Transverse colon (tissue), 4 donors: ENCODE measurements at regions not wholly inside any gene's neighbourhood (a gene's known extent, or its start where the extent isn't known, plus 50 kb on each side); places are given as distances from the start of the nearest gene placed in this dataset.

Experiments used
- DNase-seq: peaks from one replicate; pipeline ENCODE4 v3.0.0-alpha.2; 2019
- H3K27ac ChIP-seq, 4 donors: fragments of 200-600 bp; sonication (generic); 2 replicates each; pipeline ENCODE4 v1.5.1; 2016 to 2018; ENCODE audit warnings: inconsistent platforms in 4 of 4
- H3K27me3 ChIP-seq: fragments of 200-600 bp; sonication (generic); 2 replicates; pipeline ENCODE4 v1.5.1; 2017; ENCODE audit warnings: inconsistent platforms
- H3K36me3 ChIP-seq, 4 donors: fragments of 200-600 bp; sonication (generic); 2 replicates each; pipeline ENCODE4 v1.5.1; 2017 to 2019; ENCODE audit warnings: inconsistent platforms in 4 of 4
- H3K4me1 ChIP-seq, 4 donors: fragments of 200-600 bp; sonication (generic); 2 replicates each; pipeline ENCODE4 v1.5.1; 2017 to 2020; ENCODE audit warnings: inconsistent platforms in 4 of 4
- H3K4me3 ChIP-seq, 4 donors: fragments of 200-600 bp; sonication (generic); 1 replicate in 1 of 4; 2 replicates in 3 of 4; pipeline versions ENCODE4 v1.5.1 to v1.6.1; 2017 to 2019; ENCODE audit warnings: inconsistent platforms in 4 of 4
- H3K9me3 ChIP-seq, 2 donors: fragments of 200-600 bp; sonication (generic); 2 replicates each; pipeline ENCODE4 v1.5.1; 2017 to 2019; ENCODE audit warnings: inconsistent platforms in 2 of 2
- CTCF ChIP-seq, 5 experiments: fragments of 200-600 bp in 3 of 5; fragments of 450-650 bp in 2 of 5; sonication (generic) in 3 of 5; IDR thresholded peaks; 1 replicate in 2 of 5; 2 replicates in 3 of 5; pipeline ENCODE4 v1.5.1; 2016 to 2017; ENCODE audit warnings: antibody characterized with exemption in 5 of 5, inconsistent platforms in 3 of 5, mild to moderate bottlenecking in 2 of 5, moderate library complexity in 1 of 5
- EP300 ChIP-seq: sonication (generic); formaldehyde crosslinking; IDR thresholded peaks from one replicate; pipeline ENCODE4 v1.6.1; 2017; ENCODE audit warnings: antibody characterized with exemption, low read depth
- POLR2A ChIP-seq: fragments of 450-650 bp; IDR thresholded peaks from one replicate; pipeline ENCODE4 v1.6.1; 2016; ENCODE audit warnings: antibody characterized with exemption, mild to moderate bottlenecking, moderate library complexity
- POLR2AphosphoS5 ChIP-seq, 3 donors: sonication (generic); formaldehyde crosslinking; IDR thresholded peaks; one replicate each; pipeline ENCODE4 v1.6.1; 2016; ENCODE audit warnings: antibody characterized with exemption in 3 of 3
- WGBS, 2 donors: methylation state at CpG; one replicate each; pipeline ENCODE4 v1.1.5; 2018; ENCODE audit warnings: low coverage in 1 of 2; 5-methylcytosine and 5-hydroxymethylcytosine counted together
- in situ Hi-C, 4 donors: fragments of 200-750 bp; cut with MboI; loops; one replicate each; pipeline versions ENCODE4 v1.15.0 to v1.15.1; 2017; ENCODE audit warnings: low sequenced_read_pairs in 3 of 4, low pct_ligation_motif_present in 1 of 4, low pct_unique_long_range_greater_than_20kb in 1 of 4
- intact Hi-C: fragments of 100-400 bp; cut with DNase I; formaldehyde crosslinking; loops from one replicate; pipeline ENCODE4 v1.15.1; 2023; ENCODE audit warnings: low total_unique reads

GRCh38 chr3:74107451-74107850 lies 482.7 kb upstream of the PDZRN3 start:
- intact Hi-C loops (no loop called here), in situ Hi-C loops (no loop called here)
- DNase-seq: no peak
- WGBS, 2 donors: 84 to 92% methylated on average over 2 of the region's 2 CpGs
- Histone ChIP-seq H3K27me3 (no peaks in the 10 kb centered on the region), H3K4me3 (no peak overlapping the region), H3K27ac (no peak overlapping the region), H3K9me3 (no peaks in the 10 kb centered on the region), H3K36me3 (no peaks in the 10 kb centered on the region), H3K4me1 (no peaks in the 10 kb centered on the region)
- TF ChIP-seq POLR2AphosphoS5 (IDR thresholded peaks at IDR 0.05): no peak
- no peak for TF ChIP-seq POLR2A
- no peak for TF ChIP-seq CTCF (IDR thresholded peaks at IDR 0.05)
- TF ChIP-seq EP300: no peak

DNA sequence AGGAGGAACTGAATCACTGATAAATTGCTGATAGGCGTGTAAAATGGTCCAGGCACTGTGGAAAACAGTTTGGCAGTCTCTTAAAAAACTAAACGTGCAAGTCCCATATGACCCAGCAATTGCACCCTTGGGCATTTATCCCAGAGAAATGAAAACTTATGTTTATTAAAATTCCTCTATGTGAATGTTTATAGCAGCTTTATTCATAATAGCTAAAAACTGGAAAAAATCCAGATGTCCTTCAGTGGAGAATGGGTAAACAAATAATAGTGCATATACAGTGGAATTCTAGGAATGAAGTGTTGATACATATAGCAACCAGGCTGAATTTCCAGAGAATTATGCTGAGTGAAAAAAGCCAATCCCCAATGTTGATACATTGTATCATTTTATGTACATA lies 482.2 kb upstream of the PDZRN3 start:
- no peaks in the 10 kb centered on the region for H3K4me1 ChIP-seq
- H3K9me3 ChIP-seq: no peaks in the 10 kb centered on the region
- H3K27ac ChIP-seq: no peak overlapping the region
- TF ChIP-seq EP300 (no peak), POLR2A (no peak), POLR2AphosphoS5 (IDR thresholded peaks at IDR 0.05) (no peak)
- DNase-seq: no peak
- in situ Hi-C loops: no loop called here
- intact Hi-C loops: no loop called here
- H3K4me3 ChIP-seq: no peak overlapping the region
- WGBS, 2 donors: 34 to 35% methylated on average over 2 of the region's 2 CpGs
- H3K36me3 ChIP-seq: no peaks in the 10 kb centered on the region
- H3K27me3 ChIP-seq: no peaks in the 10 kb centered on the region

DNA sequence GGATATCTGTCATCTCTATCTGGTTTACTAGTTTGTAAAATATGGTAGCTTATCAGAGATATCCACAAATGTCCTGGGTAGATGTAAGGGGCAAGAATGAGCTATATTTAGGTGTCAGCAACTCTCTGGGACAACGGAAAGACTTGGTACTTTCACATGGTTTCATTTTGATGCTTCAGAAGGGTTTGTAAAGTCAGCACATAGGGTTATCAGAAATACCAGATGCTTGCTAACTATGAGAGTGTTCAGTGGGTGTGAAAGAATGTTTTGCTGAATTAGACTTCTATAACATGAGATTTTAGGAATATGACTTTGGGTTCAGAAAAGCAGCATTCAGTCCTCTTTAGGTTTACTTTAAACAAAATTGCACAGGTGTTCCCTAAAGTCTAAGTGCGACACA lies 466.5 kb upstream of the PDZRN3 start:
- Histone ChIP-seq H3K27ac (no peak overlapping the region), H3K36me3 (no peaks in the 10 kb centered on the region), H3K9me3 (no peaks in the 10 kb centered on the region), H3K4me3 (no peak overlapping the region), H3K4me1 (no peaks in the 10 kb centered on the region), H3K27me3 (no peaks in the 10 kb centered on the region)
- no peak for DNase-seq
- TF ChIP-seq EP300: no peak
- no peak for TF ChIP-seq CTCF (IDR thresholded peaks at IDR 0.05)
- no peak for TF ChIP-seq POLR2A
- TF ChIP-seq POLR2AphosphoS5 (IDR thresholded peaks at IDR 0.05): no peak
- 50 to 72% methylated on average over 1 to 2 of the region's 2 CpGs for WGBS, 2 donors
- in situ Hi-C loops: no loop called here
- intact Hi-C loops: no loop called here

DNA sequence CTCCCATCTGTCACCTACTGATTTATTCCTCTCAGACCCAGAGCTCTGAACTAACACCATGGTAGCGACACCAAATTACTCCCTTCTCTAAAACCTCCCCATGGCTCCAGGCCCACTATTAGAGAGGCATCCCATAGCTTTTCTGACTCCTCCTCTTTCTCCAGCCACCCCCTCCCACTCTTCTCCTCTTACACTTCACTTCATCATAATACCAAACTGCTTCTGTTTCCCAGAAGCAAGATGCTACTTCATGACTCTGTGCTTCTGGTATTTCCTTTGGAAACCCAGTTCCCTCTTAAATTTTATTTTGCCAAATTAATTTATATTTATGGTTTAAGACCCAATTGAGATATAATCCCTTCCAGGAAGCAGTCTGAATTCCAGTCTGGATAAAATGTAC lies 465.1 kb upstream of the PDZRN3 start:
- in situ Hi-C loops: no loop called here
- WGBS, 2 donors: 67 to 68% methylated on average over 1 of the region's 1 CpG
- Histone ChIP-seq H3K4me1 (no peaks in the 10 kb centered on the region), H3K36me3 (no peaks in the 10 kb centered on the region), H3K9me3 (no peaks in the 10 kb centered on the region), H3K27me3 (no peaks in the 10 kb centered on the region), H3K4me3 (no peak overlapping the region), H3K27ac (no peak overlapping the region)
- no peak for DNase-seq
- TF ChIP-seq EP300 (no peak), POLR2A (no peak), POLR2AphosphoS5 (IDR thresholded peaks at IDR 0.05) (no peak), CTCF (IDR thresholded peaks at IDR 0.05) (no peak)
- intact Hi-C loops: no loop called here

DNA sequence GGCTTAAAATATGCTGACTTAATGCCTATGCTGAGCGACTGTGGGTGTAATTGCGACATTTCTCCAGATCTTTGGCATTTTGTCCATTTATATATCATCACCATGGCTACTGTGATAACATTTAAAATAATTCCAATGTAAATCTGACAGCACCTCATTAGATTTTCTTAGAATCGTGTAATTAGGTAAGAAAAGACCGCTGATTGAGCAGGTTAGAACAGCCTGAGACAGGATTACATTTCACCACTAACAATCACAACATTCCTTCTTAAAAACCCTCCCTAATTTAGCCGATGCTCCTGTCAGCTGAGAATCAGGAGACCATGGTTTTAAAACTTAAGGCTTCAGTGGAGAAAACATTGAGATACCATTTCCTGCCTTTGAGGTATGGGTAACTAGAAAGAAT lies 455.3 kb upstream of the PDZRN3 start:
- Histone ChIP-seq H3K4me1 (no peaks in the 10 kb centered on the region), H3K4me3 (no peak overlapping the region), H3K27ac (no peak overlapping the region), H3K27me3 (no peaks in the 10 kb centered on the region), H3K36me3 (no peaks in the 10 kb centered on the region), H3K9me3 (no peaks in the 10 kb centered on the region)
- in situ Hi-C loops (no loop called here), intact Hi-C loops (no loop called here)
- TF ChIP-seq EP300 (no peak), CTCF (IDR thresholded peaks at IDR 0.05) (no peak), POLR2A (no peak), POLR2AphosphoS5 (IDR thresholded peaks at IDR 0.05) (no peak)
- no peak for DNase-seq
- 73 to 75% methylated on average over 4 to 5 of the region's 5 CpGs for WGBS, 2 donors
